GM19395 (cell line): ENCODE measurements at regions not wholly inside any gene's neighbourhood (a gene's known extent, or its start where the extent isn't known, plus 50 kb on each side); places are given as distances from the start of the nearest gene placed in this dataset.

Source experiments
- ATAC-seq: cut with Tn5 transposase; IDR thresholded peaks from one replicate; pipeline ENCODE4 v1.9.1; 2021; ENCODE audit warnings: mild to moderate bottlenecking, moderate library complexity; ENCODE audit not compliant: unreplicated experiment

GRCh38 chr5:74918232-74918669 is 52.1 kb upstream of the FAM169A start:
- no peak for ATAC-seq

- no peak for ATAC-seq
Observed at GRCh38 chr5:74916831-74917710, 50.9 kb upstream of the FAM169A start.
